HG02798 (cell line): ENCODE measurements at regions not wholly inside any gene's neighbourhood (a gene's known extent, or its start where the extent isn't known, plus 50 kb on each side); places are given as distances from the start of the nearest gene placed in this dataset.
"Not testable (repeated sequence)": the region's sequence is repeated elsewhere in the genome, so short reads cannot be mapped to it uniquely, and the experiment has no call there.

Experiments
- ATAC-seq: cut with Tn5 transposase; IDR thresholded peaks from one replicate; pipeline ENCODE4 v1.9.1; 2021; ENCODE audit warnings: mild to moderate bottlenecking; ENCODE audit not compliant: unreplicated experiment, poor library complexity

- no peak for ATAC-seq
Observed at GRCh38 chr14:81738946-81739659, 205.4 kb upstream of the SEL1L start.

- no peak for ATAC-seq
Observed at GRCh38 chr14:81743605-81744004, 210.0 kb upstream of the SEL1L start.

- no peak for ATAC-seq
Observed at GRCh38 chr14:81751198-81751597, 217.5 kb upstream of the SEL1L start.

GRCh38 chr14:81759541-81759940, 225.9 kb upstream of the SEL1L start:
- ATAC-seq: no peak

GRCh38 chr14:81765651-81766275, 232.1 kb upstream of the SEL1L start:
- peak; percentile 42 for ATAC-seq

- no peak for ATAC-seq
Observed at GRCh38 chr14:81766321-81766915, 232.8 kb upstream of the SEL1L start.

GRCh38 chr14:81767266-81767995, 233.8 kb upstream of the SEL1L start:
- no peak for ATAC-seq

- ATAC-seq: no peak
Observed at GRCh38 chr14:81771651-81772275, 238.1 kb upstream of the SEL1L start.

- no peak for ATAC-seq
Observed at GRCh38 chr14:81772381-81772780, 238.7 kb upstream of the SEL1L start.

- no peak for ATAC-seq
Observed at GRCh38 chr14:81776531-81776930, 242.9 kb upstream of the SEL1L start.

GRCh38 chr14:81781798-81782197, 248.1 kb upstream of the SEL1L start:
- not testable (repeated sequence) for ATAC-seq

GRCh38 chr14:81784084-81784483, 250.4 kb upstream of the SEL1L start:
- ATAC-seq: no peak

- ATAC-seq: no peak
Observed at GRCh38 chr14:81797315-81797714, 263.7 kb upstream of the SEL1L start.

- ATAC-seq: no peak
Observed at GRCh38 chr14:81801921-81802320, 268.3 kb upstream of the SEL1L start.

- ATAC-seq: no peak
Observed at GRCh38 chr14:81802341-81802740, 268.7 kb upstream of the SEL1L start.

GRCh38 chr14:81805785-81806184, 272.1 kb upstream of the SEL1L start:
- ATAC-seq: no peak

GRCh38 chr14:81811705-81812269, 278.1 kb upstream of the SEL1L start:
- ATAC-seq: no peak

- ATAC-seq: no peak
Observed at GRCh38 chr14:81818271-81818670, 284.6 kb upstream of the SEL1L start.

GRCh38 chr14:81819344-81819743, 285.7 kb upstream of the SEL1L start:
- ATAC-seq: no peak

GRCh38 chr14:81819910-81820309, 286.3 kb upstream of the SEL1L start:
- ATAC-seq: no peak
